LoVo (cell line): ENCODE measurements at regions not wholly inside any gene's neighbourhood (a gene's known extent, or its start where the extent isn't known, plus 50 kb on each side); places are given as distances from the start of the nearest gene placed in this dataset.

ENCODE experiments used
- DNase-seq: peaks from one replicate; pipeline ENCODE4 v3.0.0-alpha.2; 2016; ENCODE audit warnings: low spot score

GRCh38 chr1:98201666-98202081 is 280.8 kb upstream of the DPYD start:
- DNase-seq = no peak

- no peak for DNase-seq
Measured at GRCh38 chr1:98197356-98197755, 276.5 kb upstream of the DPYD start.

- no peak for DNase-seq
Measured at GRCh38 chr1:98196012-98196411, 275.2 kb upstream of the DPYD start.

- DNase-seq = no peak
Measured at GRCh38 chr1:98188774-98189173, 267.9 kb upstream of the DPYD start.

GRCh38 chr1:98184856-98185255 is 264.0 kb upstream of the DPYD start:
- DNase-seq = no peak

GRCh38 chr1:98181036-98181764 is 260.4 kb upstream of the DPYD start:
- DNase-seq = peak; percentile 40

- no peak for DNase-seq
Measured at GRCh38 chr1:98179151-98179773, 258.4 kb upstream of the DPYD start.

- peak; percentile 8 for DNase-seq
Measured at GRCh38 chr1:98177751-98178150, 256.9 kb upstream of the DPYD start.

- DNase-seq = no peak
Measured at GRCh38 chr1:98176936-98177335, 256.1 kb upstream of the DPYD start.

GRCh38 chr1:98176414-98176813 is 255.6 kb upstream of the DPYD start:
- DNase-seq = no peak

- no peak for DNase-seq
Measured at GRCh38 chr1:98172578-98172977, 251.7 kb upstream of the DPYD start.

- no peak for DNase-seq
Measured at GRCh38 chr1:98172022-98172421, 251.2 kb upstream of the DPYD start.

- no peak for DNase-seq
Measured at GRCh38 chr1:98164509-98164908, 243.7 kb upstream of the DPYD start.

GRCh38 chr1:98157524-98158313 is 236.9 kb upstream of the DPYD start:
- no peak for DNase-seq

- no peak for DNase-seq
Measured at GRCh38 chr1:98147280-98147679, 226.4 kb upstream of the DPYD start.

GRCh38 chr1:98145655-98146054 is 224.8 kb upstream of the DPYD start:
- no peak for DNase-seq

GRCh38 chr1:98143403-98143802 is 222.6 kb upstream of the DPYD start:
- no peak for DNase-seq

- DNase-seq = no peak
Measured at GRCh38 chr1:98133131-98133530, 212.3 kb upstream of the DPYD start.

- no peak for DNase-seq
Measured at GRCh38 chr1:98130408-98130807, 209.6 kb upstream of the DPYD start.

- no peak for DNase-seq
Measured at GRCh38 chr1:98129491-98129890, 208.7 kb upstream of the DPYD start.

GRCh38 chr1:98126740-98127139 is 205.9 kb upstream of the DPYD start:
- no peak for DNase-seq

GRCh38 chr1:98121646-98122045 is 200.8 kb upstream of the DPYD start:
- DNase-seq = no peak

- peak; percentile 14 for DNase-seq
Measured at GRCh38 chr1:98119796-98120195, 199.0 kb upstream of the DPYD start.
